ENCODE measurements at regions not wholly inside any gene's neighbourhood (a gene's known extent, or its start where the extent isn't known, plus 50 kb on each side); places are given as distances from the start of the nearest gene placed in this dataset.

DNA sequence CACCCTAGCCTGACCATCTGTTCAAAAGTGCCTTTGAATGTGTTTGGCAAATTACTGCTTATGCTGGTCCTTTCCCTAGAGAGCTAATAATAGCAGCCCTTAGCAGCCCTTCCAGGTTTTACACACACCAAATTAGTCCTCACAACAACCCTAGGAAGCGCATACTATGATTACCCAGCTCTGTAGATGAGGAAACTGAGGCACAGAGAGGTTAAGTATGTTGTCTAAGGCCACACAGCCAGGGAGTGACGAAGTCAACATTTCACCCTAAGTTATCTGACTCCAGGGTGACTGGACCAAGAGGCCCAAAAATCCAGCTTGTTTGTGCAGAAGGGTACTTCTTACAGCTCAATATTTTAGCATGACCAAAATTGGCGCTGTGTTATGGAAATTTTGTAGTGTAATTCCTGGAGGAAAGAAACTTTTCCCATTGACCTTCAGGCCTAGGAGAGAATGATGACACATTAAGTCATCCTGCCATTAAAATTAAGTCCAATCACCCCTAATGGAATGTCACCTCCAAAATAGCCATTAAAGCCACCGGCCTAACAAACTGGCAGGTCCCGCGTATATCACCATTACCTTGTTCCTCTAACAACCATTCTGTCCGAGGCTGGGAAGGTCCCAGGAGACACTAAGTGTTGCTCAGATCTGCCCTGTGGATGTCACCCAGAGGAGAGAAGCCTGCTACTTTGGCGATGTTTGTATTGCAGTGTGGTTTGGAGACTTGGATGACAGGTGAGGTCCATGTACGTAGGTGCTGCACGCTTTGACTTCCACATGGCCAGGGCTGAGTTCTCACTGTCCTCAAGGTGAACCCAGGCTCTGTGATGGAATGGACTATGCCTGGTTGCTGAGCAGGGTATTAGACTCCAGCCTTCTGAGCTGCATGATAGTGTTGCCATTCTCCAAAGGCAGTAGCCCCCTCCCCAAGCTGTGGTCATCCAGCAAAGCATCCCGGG is 258.3 kb downstream of the TOMM20 start (continued):
- TF ChIP-seq, protein P1, sequence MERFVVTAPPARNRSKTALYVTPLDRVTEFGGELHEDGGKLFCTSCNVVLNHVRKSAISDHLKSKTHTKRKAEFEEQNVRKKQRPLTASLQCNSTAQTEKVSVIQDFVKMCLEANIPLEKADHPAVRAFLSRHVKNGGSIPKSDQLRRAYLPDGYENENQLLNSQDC (CRISPR knock-in tag; IDR thresholded peaks at IDR 0.05) = no peak
- TF ChIP-seq PPARD (CRISPR knock-in tag; IDR thresholded peaks at IDR 0.05) (no peak), HDAC8 (tag; IDR thresholded peaks at IDR 0.05) (no peak), CAMTA2 (CRISPR knock-in tag; conservative IDR thresholded peaks at IDR 0.05) (no peak), RERE (CRISPR knock-in tag; IDR thresholded peaks at IDR 0.05; ENCODE audit: borderline replicate concordance) (no peak), KAT7 (CRISPR knock-in tag; IDR thresholded peaks at IDR 0.05; ENCODE audit: borderline replicate concordance) (no peak), CTBP1 (IDR thresholded peaks at IDR 0.05; ENCODE audit: borderline replicate concordance) (no peak), YBX1 (IDR thresholded peaks at IDR 0.05) (no peak), ZNF274 (IDR thresholded peaks at IDR 0.05; ENCODE audit: borderline replicate concordance, low read depth, low read length) (no peak), FOXM1 (IDR thresholded peaks at IDR 0.05; ENCODE audit: low read depth) (no peak), FOXM1 (CRISPR knock-in tag; IDR thresholded peaks at IDR 0.05; ENCODE audit: low read depth) (no peak), MTA2 (IDR thresholded peaks at IDR 0.05; ENCODE audit: low read depth) (no peak), ZNF431 (CRISPR knock-in tag; IDR thresholded peaks at IDR 0.05) (no peak), KLF16 (IDR thresholded peaks at IDR 0.05) (no peak), MXI1 (IDR thresholded peaks at IDR 0.05; ENCODE audit: low read depth, low read length) (no peak)
- TF ChIP-seq, protein P2, sequence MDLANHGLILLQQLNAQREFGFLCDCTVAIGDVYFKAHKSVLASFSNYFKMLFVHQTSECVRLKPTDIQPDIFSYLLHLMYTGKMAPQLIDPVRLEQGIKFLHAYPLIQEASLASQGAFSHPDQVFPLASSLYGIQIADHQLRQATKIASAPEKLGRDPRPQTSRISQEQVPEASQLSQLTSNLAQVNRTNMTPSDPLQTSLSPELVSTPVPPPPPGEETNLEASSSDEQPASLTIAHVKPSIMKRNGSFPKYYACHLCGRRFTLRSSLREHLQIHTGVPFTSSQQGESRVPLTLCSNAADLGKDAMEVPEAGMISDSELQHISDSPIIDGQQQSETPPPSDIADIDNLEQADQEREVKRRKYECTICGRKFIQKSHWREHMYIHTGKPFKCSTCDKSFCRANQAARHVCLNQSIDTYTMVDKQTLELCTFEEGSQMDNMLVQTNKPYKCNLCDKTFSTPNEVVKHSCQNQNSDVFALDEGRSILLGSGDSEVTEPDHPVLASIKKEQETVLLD (IDR thresholded peaks at IDR 0.05) = no peak
- TF ChIP-seq, protein P3, sequence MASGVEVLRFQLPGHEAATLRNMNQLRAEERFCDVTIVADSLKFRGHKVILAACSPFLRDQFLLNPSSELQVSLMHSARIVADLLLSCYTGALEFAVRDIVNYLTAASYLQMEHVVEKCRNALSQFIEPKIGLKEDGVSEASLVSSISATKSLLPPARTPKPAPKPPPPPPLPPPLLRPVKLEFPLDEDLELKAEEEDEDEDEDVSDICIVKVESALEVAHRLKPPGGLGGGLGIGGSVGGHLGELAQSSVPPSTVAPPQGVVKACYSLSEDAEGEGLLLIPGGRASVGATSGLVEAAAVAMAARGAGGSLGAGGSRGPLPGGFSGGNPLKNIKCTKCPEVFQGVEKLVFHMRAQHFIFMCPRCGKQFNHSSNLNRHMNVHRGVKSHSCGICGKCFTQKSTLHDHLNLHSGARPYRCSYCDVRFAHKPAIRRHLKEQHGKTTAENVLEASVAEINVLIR (CRISPR knock-in tag; IDR thresholded peaks at IDR 0.05) = no peak

All from K562 (cell line).